Fibroblast of mammary gland (primary cell): ENCODE measurements at regions not wholly inside any gene's neighbourhood (a gene's known extent, or its start where the extent isn't known, plus 50 kb on each side); places are given as distances from the start of the nearest gene placed in this dataset.
"Not testable (repeated sequence)": the region's sequence is repeated elsewhere in the genome, so short reads cannot be mapped to it uniquely, and the experiment has no call there.

ENCODE experiments used
- DNase-seq: peaks from one replicate; pipeline ENCODE4 v3.0.0-alpha.2; 2010; ENCODE audit warnings: low read depth
- H3K4me3 ChIP-seq: 2 replicates; pipeline ENCODE4 v1.5.1; 2011; ENCODE audit warnings: low read depth, mild to moderate bottlenecking, low read length, moderate library complexity; ENCODE audit not compliant: control insufficient read depth
- TF ChIP-seq, protein P1 (sequence below): conservative IDR thresholded peaks from 2 replicates; pipeline ENCODE4 v1.5.1; 2011; ENCODE audit warnings: low read depth, low read length, inconsistent platforms; ENCODE audit not compliant: control insufficient read depth, insufficient read depth

- H3K4me3 ChIP-seq = no peak overlapping the region
- TF ChIP-seq, protein P1, sequence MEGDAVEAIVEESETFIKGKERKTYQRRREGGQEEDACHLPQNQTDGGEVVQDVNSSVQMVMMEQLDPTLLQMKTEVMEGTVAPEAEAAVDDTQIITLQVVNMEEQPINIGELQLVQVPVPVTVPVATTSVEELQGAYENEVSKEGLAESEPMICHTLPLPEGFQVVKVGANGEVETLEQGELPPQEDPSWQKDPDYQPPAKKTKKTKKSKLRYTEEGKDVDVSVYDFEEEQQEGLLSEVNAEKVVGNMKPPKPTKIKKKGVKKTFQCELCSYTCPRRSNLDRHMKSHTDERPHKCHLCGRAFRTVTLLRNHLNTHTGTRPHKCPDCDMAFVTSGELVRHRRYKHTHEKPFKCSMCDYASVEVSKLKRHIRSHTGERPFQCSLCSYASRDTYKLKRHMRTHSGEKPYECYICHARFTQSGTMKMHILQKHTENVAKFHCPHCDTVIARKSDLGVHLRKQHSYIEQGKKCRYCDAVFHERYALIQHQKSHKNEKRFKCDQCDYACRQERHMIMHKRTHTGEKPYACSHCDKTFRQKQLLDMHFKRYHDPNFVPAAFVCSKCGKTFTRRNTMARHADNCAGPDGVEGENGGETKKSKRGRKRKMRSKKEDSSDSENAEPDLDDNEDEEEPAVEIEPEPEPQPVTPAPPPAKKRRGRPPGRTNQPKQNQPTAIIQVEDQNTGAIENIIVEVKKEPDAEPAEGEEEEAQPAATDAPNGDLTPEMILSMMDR = no peak
- DNase-seq = peak; percentile 45
Observed at GRCh38 chr5:67900514-67900913, 315.0 kb upstream of the PIK3R1 start.

- H3K4me3 ChIP-seq = no peak overlapping the region
- DNase-seq = no peak
- TF ChIP-seq, protein P1 = no peak
Observed at GRCh38 chr5:67897980-67898379, 317.6 kb upstream of the PIK3R1 start.

DNA sequence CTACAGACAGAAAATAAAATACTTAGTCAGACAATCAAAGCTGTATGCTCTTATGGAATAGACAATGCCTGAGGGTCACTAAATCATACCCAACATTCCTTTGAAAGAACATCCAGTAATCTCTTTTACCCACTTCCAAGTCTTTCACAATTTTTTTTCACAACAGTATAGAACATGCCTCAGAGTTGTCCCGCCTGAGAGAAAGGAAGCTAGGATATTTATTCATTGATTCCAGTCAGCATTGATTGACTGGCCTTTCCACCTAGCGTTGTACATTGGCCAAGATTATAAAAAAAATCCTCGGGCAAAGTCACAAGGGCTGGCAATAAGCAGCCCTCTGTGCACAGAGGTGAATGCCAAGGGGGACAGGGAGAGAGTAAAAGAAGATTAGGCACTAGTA is 318.1 kb upstream of the PIK3R1 start:
- no peak overlapping the region for H3K4me3 ChIP-seq
- DNase-seq = peak; percentile 31
- TF ChIP-seq, protein P1 = no peak

DNA sequence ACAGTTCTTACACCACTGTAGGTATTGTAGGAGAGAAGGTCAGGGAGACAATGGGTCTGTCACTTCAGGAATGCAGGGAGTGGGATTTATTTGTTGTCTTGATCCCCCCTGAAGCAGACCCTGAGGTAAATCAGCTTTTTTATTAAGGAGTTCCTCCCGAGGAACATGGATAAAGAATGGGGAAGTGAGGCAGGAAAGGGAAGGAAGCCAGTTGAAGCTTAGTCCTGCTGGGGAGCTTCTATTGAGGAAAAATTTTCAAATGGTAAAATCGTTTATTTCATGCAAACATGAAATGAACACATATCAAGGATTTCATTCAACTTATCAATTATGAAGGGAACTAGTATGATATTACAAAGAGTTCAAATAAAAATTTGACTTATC is 318.6 kb upstream of the PIK3R1 start:
- no peak for DNase-seq

GRCh38 chr5:67896311-67896929 is 319.1 kb upstream of the PIK3R1 start:
- TF ChIP-seq, protein P1 = no peak
- no peak for DNase-seq
- H3K4me3 ChIP-seq = no peak overlapping the region

More for the DNA sequence above, 318.6 kb upstream of the PIK3R1 start:
- H3K4me3 ChIP-seq = no peak overlapping the region
- TF ChIP-seq, protein P1 = no peak

GRCh38 chr5:67889870-67890269 is 325.7 kb upstream of the PIK3R1 start:
- H3K4me3 ChIP-seq, DNase-seq: not testable (repeated sequence)

DNA sequence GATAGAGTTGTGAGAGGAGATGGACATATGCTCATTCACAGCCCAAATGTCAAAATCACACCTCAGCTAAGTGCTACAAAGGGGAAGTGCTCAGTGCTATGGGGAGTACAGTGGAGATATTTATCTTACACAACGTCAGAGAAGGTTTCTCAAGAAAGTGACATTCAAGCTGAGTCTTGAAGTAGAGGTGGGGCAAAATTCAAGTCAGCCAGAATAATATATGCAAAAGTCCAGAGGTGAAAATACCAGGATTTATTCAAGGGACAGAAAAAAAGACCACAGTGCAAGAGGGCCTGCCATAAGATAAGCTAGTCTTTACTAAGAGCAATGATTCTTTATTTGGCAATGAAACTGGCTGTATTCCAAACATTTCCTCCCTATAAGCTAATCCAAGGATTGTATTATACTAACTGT is 327.8 kb upstream of the PIK3R1 start:
- TF ChIP-seq, protein P1 = no peak
- H3K4me3 ChIP-seq = no peak overlapping the region
- no peak for DNase-seq
